GM23338 (cell line): ENCODE measurements at regions not wholly inside any gene's neighbourhood (a gene's known extent, or its start where the extent isn't known, plus 50 kb on each side); places are given as distances from the start of the nearest gene placed in this dataset.

Source experiments
- ATAC-seq: fragments of 200-7000 bp; cut with Tn5 transposase; 3 replicates; pipeline ENCODE4 v1.9.1; 2020
- DNase-seq: peaks from one replicate; pipeline ENCODE4 v3.0.0-alpha.2; 2015; ENCODE audit warnings: low spot score
- H2AFZ ChIP-seq: fragments of 200-600 bp; sonication (generic); 2 replicates; pipeline ENCODE4 v1.8.0; 2016; ENCODE audit warnings: antibody characterized with exemption, mild to moderate bottlenecking, moderate library complexity
- H3F3A ChIP-seq: fragments of 200-600 bp; sonication (generic); replicated peaks from 2 replicates; pipeline ENCODE4 v1.8.0; 2017; ENCODE audit warnings: antibody characterized with exemption, mixed run types, low read depth
- H3K27ac ChIP-seq: fragments of 200-600 bp; sonication (generic); 2 replicates; pipeline ENCODE4 v1.6.1; 2016; ENCODE audit warnings: low read depth
- H3K27me3 ChIP-seq: fragments of 200-600 bp; sonication (generic); 2 replicates; pipeline ENCODE4 v1.8.0; 2016; ENCODE audit warnings: mild to moderate bottlenecking, mixed run types, moderate library complexity; ENCODE audit not compliant: insufficient read depth
- H3K36me3 ChIP-seq: fragments of 200-600 bp; sonication (generic); 2 replicates; pipeline ENCODE4 v1.8.0; 2016; ENCODE audit warnings: mild to moderate bottlenecking; ENCODE audit not compliant: insufficient read depth
- H3K4me1 ChIP-seq: fragments of 200-600 bp; sonication (generic); 2 replicates; pipeline ENCODE4 v1.8.0; 2016; ENCODE audit warnings: mild to moderate bottlenecking, moderate library complexity; ENCODE audit not compliant: insufficient read depth
- H3K4me2 ChIP-seq: fragments of 200-600 bp; sonication (generic); 2 replicates; pipeline ENCODE4 v1.7.1; 2017; ENCODE audit warnings: mixed run types
- H3K4me3 ChIP-seq: fragments of 200-600 bp; sonication (generic); 2 replicates; pipeline ENCODE4 v1.6.1; 2016; ENCODE audit warnings: mixed run types
- H3K79me2 ChIP-seq: fragments of 200-600 bp; sonication (generic); replicated peaks from 2 replicates; pipeline ENCODE4 v1.8.0; 2017; ENCODE audit warnings: mild to moderate bottlenecking; ENCODE audit not compliant: insufficient read depth
- H3K9me2 ChIP-seq: fragments of 200-600 bp; sonication (generic); 2 replicates; pipeline ENCODE4 v1.8.0; 2017; ENCODE audit not compliant: insufficient read depth
- H4K20me1 ChIP-seq: fragments of 200-600 bp; sonication (generic); replicated peaks from 2 replicates; pipeline ENCODE4 v1.8.0; 2017; ENCODE audit warnings: mild to moderate bottlenecking; ENCODE audit not compliant: insufficient read depth
- H3K27ac Mint-ChIP-seq: 2 replicates; pipeline ENCODE4 v1.8.0; 2020; ENCODE audit warnings: inconsistent platforms, mild to moderate bottlenecking, moderate library complexity, mixed read lengths
- H3K27me3 Mint-ChIP-seq: 3 replicates; pipeline ENCODE4 v1.8.0; 2022; ENCODE audit warnings: low read depth, mild to moderate bottlenecking, moderate library complexity, mixed read lengths, inconsistent platforms; ENCODE audit not compliant: insufficient read depth, poor library complexity
- H3K36me3 Mint-ChIP-seq: 3 replicates; pipeline ENCODE4 v1.8.0; 2021; ENCODE audit warnings: low read depth, mild to moderate bottlenecking, inconsistent platforms, moderate library complexity, mixed read lengths
- H3K4me1 Mint-ChIP-seq: 3 replicates; pipeline ENCODE4 v1.8.0; 2020; ENCODE audit warnings: mild to moderate bottlenecking, inconsistent platforms, mixed read lengths
- H3K4me3 Mint-ChIP-seq: 3 replicates; pipeline ENCODE4 v1.8.0; 2021; ENCODE audit warnings: moderate library complexity, mild to moderate bottlenecking, inconsistent platforms, mixed read lengths
- H3K9me3 Mint-ChIP-seq: 3 replicates; pipeline ENCODE4 v1.8.0; 2020; ENCODE audit warnings: moderate library complexity, mild to moderate bottlenecking, inconsistent platforms, mixed read lengths
- CREB1 ChIP-seq: fragments of 250-450 bp; sonication (Bioruptor Pico); IDR thresholded peaks from 2 replicates; pipeline ENCODE4 v1.5.0; 2020; ENCODE audit warnings: low read depth, mild to moderate bottlenecking, moderate library complexity
- EZH2 ChIP-seq: fragments of 200-600 bp; sonication (generic); IDR thresholded peaks from one replicate; pipeline ENCODE4 v1.8.0; 2017; ENCODE audit warnings: antibody characterized with exemption, mild to moderate bottlenecking, low read depth; ENCODE audit not compliant: unreplicated experiment
- EZH2phosphoT487 ChIP-seq: fragments of 200-600 bp; sonication (generic); IDR thresholded peaks from one replicate; pipeline ENCODE4 v1.8.1; 2018; ENCODE audit warnings: antibody characterized with exemption; ENCODE audit not compliant: unreplicated experiment
- NANOG ChIP-seq: IDR thresholded peaks from 2 replicates; pipeline ENCODE4 v1.6.1; 2016; ENCODE audit warnings: antibody characterized with exemption, borderline replicate concordance
- STAT1 ChIP-seq: IDR thresholded peaks from one replicate; pipeline ENCODE4 v1.6.1; 2016; ENCODE audit warnings: antibody characterized with exemption; ENCODE audit not compliant: unreplicated experiment
- ZNF114 ChIP-seq: fragments of 250-450 bp; sonication (Bioruptor Pico); IDR thresholded peaks from 2 replicates; pipeline ENCODE4 v1.5.0; 2020; ENCODE audit warnings: mild to moderate bottlenecking, moderate library complexity
- TF ChIP-seq, protein P1 (sequence below), 2 experiments: fragments of 200-600 bp in 1 of 2; sonication (generic) in 1 of 2; conservative IDR thresholded peaks; 2 replicates each; pipeline versions ENCODE4 v1.5.1 to v1.6.1; 2016 to 2017; ENCODE audit warnings: antibody characterized with exemption in 2 of 2, low read depth in 2 of 2, mild to moderate bottlenecking in 2 of 2, moderate library complexity in 1 of 2
- TF ChIP-seq, protein P2 (sequence below): IDR thresholded peaks from 2 replicates; pipeline ENCODE4 v1.6.1; 2016; ENCODE audit warnings: antibody characterized with exemption
- TF ChIP-seq, protein P3 (sequence below): fragments of 250-450 bp; sonication (Bioruptor Pico); IDR thresholded peaks from 2 replicates; pipeline ENCODE4 v1.5.0; 2020; ENCODE audit warnings: mild to moderate bottlenecking, moderate library complexity
- TF ChIP-seq, protein P4 (sequence below): IDR thresholded peaks from one replicate; pipeline ENCODE4 v1.6.1; 2018; ENCODE audit warnings: antibody characterized with exemption; ENCODE audit not compliant: unreplicated experiment

DNA sequence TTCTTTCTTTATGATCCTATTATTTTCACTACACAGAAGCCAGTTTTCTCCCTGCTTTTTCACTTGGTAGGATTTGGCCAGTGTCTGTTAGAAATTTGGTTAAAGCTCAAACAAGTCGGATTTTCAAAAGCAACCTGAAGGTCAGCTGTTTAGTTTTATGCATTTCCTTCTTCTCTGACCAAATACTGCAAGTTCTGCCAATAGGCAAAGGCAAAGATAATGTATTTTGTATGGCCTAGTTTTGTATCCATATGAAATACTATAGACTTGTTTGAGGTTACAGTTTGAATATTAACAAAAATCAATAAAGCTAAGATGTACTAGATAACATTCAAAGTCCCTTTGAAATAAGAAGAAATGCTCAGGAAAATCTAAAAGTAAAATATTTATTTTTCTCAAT is 439.4 kb downstream of the TRIML1 start (continued):
- TF ChIP-seq, protein P1, sequence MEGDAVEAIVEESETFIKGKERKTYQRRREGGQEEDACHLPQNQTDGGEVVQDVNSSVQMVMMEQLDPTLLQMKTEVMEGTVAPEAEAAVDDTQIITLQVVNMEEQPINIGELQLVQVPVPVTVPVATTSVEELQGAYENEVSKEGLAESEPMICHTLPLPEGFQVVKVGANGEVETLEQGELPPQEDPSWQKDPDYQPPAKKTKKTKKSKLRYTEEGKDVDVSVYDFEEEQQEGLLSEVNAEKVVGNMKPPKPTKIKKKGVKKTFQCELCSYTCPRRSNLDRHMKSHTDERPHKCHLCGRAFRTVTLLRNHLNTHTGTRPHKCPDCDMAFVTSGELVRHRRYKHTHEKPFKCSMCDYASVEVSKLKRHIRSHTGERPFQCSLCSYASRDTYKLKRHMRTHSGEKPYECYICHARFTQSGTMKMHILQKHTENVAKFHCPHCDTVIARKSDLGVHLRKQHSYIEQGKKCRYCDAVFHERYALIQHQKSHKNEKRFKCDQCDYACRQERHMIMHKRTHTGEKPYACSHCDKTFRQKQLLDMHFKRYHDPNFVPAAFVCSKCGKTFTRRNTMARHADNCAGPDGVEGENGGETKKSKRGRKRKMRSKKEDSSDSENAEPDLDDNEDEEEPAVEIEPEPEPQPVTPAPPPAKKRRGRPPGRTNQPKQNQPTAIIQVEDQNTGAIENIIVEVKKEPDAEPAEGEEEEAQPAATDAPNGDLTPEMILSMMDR (conservative IDR thresholded peaks at IDR 0.05; ENCODE audit: low read depth in 2 of 2) = no peak
- TF ChIP-seq ZNF114 (CRISPR knock-in tag) = no peak
- TF ChIP-seq CREB1 (CRISPR knock-in tag) = no peak
- TF ChIP-seq EZH2 = no peak
- TF ChIP-seq, protein P2, sequence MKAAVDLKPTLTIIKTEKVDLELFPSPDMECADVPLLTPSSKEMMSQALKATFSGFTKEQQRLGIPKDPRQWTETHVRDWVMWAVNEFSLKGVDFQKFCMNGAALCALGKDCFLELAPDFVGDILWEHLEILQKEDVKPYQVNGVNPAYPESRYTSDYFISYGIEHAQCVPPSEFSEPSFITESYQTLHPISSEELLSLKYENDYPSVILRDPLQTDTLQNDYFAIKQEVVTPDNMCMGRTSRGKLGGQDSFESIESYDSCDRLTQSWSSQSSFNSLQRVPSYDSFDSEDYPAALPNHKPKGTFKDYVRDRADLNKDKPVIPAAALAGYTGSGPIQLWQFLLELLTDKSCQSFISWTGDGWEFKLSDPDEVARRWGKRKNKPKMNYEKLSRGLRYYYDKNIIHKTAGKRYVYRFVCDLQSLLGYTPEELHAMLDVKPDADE = no peak

DNA sequence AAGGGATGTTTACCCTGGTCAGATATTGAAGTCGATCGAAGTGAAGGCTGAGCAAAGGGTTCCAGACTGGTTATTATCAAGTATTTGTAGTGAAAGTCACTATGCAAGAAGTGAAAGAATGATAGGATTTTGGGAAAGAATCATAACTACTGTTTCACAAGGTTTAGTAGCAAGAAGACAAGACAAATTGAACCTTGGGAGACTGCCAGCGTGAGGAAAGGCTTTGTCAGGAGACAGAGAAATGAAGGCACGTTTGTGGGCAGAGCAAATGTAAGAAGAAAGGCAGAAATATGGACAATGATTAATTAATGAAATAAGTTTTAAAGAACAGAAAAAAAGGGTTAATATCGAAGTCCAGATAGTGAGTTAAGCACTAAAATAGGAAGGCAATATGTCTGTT is 456.8 kb downstream of the TRIML1 start:
- ATAC-seq (no peak), DNase-seq (no peak)
- Mint-ChIP-seq H3K27me3 (no peaks in the 10 kb centered on the region), H3K4me3 (no peak overlapping the region), H3K4me1 (no peaks in the 10 kb centered on the region), H3K9me3 (no peaks in the 10 kb centered on the region), H3K27ac (no peak overlapping the region), H3K36me3 (no peaks in the 10 kb centered on the region)
- no peak overlapping the region for H3K4me2 ChIP-seq
- no peaks in the 10 kb centered on the region for H4K20me1 ChIP-seq
- peaks cover 11% of the 10 kb centered on the region for H3K9me2 ChIP-seq
- no peaks in the 10 kb centered on the region for H3K79me2 ChIP-seq
- no peak overlapping the region for H3K4me3 ChIP-seq
- H3K4me1 ChIP-seq = no peaks in the 10 kb centered on the region
- H3K27ac ChIP-seq = no peak overlapping the region
- no peaks in the 10 kb centered on the region for H3F3A ChIP-seq
- H2AFZ ChIP-seq = no peak overlapping the region
- H3K27me3 ChIP-seq = no peaks in the 10 kb centered on the region
- no peaks in the 10 kb centered on the region for H3K36me3 ChIP-seq
- TF ChIP-seq, protein P3, sequence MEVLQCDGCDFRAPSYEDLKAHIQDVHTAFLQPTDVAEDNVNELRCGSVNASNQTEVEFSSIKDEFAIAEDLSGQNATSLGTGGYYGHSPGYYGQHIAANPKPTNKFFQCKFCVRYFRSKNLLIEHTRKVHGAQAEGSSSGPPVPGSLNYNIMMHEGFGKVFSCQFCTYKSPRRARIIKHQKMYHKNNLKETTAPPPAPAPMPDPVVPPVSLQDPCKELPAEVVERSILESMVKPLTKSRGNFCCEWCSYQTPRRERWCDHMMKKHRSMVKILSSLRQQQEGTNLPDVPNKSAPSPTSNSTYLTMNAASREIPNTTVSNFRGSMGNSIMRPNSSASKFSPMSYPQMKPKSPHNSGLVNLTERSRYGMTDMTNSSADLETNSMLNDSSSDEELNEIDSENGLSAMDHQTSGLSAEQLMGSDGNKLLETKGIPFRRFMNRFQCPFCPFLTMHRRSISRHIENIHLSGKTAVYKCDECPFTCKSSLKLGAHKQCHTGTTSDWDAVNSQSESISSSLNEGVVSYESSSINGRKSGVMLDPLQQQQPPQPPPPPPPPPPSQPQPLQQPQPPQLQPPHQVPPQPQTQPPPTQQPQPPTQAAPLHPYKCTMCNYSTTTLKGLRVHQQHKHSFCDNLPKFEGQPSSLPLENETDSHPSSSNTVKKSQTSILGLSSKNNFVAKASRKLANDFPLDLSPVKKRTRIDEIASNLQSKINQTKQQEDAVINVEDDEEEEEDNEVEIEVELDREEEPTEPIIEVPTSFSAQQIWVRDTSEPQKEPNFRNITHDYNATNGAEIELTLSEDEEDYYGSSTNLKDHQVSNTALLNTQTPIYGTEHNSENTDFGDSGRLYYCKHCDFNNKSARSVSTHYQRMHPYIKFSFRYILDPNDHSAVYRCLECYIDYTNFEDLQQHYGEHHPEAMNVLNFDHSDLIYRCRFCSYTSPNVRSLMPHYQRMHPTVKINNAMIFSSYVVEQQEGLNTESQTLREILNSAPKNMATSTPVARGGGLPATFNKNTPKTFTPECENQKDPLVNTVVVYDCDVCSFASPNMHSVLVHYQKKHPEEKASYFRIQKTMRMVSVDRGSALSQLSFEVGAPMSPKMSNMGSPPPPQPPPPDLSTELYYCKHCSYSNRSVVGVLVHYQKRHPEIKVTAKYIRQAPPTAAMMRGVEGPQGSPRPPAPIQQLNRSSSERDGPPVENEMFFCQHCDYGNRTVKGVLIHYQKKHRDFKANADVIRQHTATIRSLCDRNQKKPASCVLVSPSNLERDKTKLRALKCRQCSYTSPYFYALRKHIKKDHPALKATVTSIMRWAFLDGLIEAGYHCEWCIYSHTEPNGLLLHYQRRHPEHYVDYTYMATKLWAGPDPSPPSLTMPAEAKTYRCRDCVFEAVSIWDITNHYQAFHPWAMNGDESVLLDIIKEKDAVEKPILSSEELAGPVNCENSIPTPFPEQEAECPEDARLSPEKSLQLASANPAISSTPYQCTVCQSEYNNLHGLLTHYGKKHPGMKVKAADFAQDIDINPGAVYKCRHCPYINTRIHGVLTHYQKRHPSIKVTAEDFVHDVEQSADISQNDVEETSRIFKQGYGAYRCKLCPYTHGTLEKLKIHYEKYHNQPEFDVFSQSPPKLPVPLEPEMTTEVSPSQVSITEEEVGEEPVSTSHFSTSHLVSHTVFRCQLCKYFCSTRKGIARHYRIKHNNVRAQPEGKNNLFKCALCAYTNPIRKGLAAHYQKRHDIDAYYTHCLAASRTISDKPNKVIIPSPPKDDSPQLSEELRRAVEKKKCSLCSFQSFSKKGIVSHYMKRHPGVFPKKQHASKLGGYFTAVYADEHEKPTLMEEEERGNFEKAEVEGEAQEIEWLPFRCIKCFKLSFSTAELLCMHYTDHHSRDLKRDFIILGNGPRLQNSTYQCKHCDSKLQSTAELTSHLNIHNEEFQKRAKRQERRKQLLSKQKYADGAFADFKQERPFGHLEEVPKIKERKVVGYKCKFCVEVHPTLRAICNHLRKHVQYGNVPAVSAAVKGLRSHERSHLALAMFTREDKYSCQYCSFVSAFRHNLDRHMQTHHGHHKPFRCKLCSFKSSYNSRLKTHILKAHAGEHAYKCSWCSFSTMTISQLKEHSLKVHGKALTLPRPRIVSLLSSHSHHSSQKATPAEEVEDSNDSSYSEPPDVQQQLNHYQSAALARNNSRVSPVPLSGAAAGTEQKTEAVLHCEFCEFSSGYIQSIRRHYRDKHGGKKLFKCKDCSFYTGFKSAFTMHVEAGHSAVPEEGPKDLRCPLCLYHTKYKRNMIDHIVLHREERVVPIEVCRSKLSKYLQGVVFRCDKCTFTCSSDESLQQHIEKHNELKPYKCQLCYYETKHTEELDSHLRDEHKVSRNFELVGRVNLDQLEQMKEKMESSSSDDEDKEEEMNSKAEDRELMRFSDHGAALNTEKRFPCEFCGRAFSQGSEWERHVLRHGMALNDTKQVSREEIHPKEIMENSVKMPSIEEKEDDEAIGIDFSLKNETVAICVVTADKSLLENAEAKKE (CRISPR knock-in tag) = no peak
- no peak for TF ChIP-seq EZH2
- no peak for TF ChIP-seq EZH2phosphoT487
- TF ChIP-seq NANOG = no peak
- TF ChIP-seq CREB1 (CRISPR knock-in tag) = no peak
- TF ChIP-seq, protein P1 (conservative IDR thresholded peaks at IDR 0.05; ENCODE audit: low read depth in 2 of 2) = no peak
- TF ChIP-seq STAT1 = no peak
- TF ChIP-seq, protein P4, sequence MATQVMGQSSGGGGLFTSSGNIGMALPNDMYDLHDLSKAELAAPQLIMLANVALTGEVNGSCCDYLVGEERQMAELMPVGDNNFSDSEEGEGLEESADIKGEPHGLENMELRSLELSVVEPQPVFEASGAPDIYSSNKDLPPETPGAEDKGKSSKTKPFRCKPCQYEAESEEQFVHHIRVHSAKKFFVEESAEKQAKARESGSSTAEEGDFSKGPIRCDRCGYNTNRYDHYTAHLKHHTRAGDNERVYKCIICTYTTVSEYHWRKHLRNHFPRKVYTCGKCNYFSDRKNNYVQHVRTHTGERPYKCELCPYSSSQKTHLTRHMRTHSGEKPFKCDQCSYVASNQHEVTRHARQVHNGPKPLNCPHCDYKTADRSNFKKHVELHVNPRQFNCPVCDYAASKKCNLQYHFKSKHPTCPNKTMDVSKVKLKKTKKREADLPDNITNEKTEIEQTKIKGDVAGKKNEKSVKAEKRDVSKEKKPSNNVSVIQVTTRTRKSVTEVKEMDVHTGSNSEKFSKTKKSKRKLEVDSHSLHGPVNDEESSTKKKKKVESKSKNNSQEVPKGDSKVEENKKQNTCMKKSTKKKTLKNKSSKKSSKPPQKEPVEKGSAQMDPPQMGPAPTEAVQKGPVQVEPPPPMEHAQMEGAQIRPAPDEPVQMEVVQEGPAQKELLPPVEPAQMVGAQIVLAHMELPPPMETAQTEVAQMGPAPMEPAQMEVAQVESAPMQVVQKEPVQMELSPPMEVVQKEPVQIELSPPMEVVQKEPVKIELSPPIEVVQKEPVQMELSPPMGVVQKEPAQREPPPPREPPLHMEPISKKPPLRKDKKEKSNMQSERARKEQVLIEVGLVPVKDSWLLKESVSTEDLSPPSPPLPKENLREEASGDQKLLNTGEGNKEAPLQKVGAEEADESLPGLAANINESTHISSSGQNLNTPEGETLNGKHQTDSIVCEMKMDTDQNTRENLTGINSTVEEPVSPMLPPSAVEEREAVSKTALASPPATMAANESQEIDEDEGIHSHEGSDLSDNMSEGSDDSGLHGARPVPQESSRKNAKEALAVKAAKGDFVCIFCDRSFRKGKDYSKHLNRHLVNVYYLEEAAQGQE = no peak
- TF ChIP-seq ZNF114 (CRISPR knock-in tag) = no peak
